GM18951 (cell line): ENCODE measurements at regions not wholly inside any gene's neighbourhood (a gene's known extent, or its start where the extent isn't known, plus 50 kb on each side); places are given as distances from the start of the nearest gene placed in this dataset.

ENCODE experiments used
- POLR2A ChIP-seq: IDR thresholded peaks from 4 replicates; pipeline ENCODE4 v1.6.1; 2011; ENCODE audit warnings: mild to moderate bottlenecking; ENCODE audit not compliant: insufficient read length, insufficient read depth; ENCODE audit errors: extremely low read depth
- in situ Hi-C: fragments of 300-500 bp; cut with MboI; formaldehyde crosslinking; loops from one replicate; pipeline ENCODE4 v1.12.0; 2022; ENCODE audit warnings: low sequenced_read_pairs, mixed read lengths, inconsistent platforms; ENCODE audit not compliant: unreplicated experiment

DNA sequence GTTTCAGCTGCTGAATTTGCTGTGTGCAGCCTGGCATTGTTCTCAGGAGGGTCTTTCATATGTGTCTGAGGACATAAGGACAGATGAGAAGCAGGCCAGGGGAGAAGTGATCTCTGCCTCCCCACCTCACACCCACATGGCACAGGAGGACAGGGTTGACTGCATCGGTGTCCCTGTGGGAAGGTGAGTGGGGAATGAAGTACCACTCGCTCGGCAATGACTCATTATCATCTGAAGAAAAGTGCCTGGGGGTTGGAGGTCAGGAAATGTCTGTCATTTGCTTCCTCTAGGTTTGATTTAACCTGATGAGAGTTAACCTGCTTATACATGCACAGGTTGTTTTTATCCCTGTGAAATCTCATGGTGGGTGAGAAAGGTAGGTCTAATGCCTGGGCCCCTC lies 195.0 kb downstream of the GADD45G start:
- TF ChIP-seq POLR2A, result no peak
- in situ Hi-C loops, result no loop called here

DNA sequence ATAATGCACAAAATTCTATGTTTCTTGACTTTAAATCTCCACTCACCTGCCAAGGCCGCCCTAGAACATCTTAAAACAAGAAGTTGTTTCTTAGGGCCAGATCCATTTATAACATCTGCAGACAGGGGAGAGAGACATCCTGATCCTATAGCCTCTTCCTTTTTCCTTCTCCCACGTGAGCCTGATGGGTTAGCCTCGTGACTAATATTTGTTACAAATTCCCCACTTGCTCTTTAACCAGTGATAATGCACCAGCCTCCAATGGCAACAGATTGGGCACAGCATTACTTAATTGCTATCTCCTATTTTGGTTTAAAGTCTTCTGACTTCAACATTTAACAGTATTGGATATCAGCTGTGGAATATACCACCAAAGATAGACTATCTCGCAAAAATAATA lies 196.5 kb downstream of the GADD45G start:
- in situ Hi-C loops, result no loop called here
- TF ChIP-seq POLR2A, result no peak

DNA sequence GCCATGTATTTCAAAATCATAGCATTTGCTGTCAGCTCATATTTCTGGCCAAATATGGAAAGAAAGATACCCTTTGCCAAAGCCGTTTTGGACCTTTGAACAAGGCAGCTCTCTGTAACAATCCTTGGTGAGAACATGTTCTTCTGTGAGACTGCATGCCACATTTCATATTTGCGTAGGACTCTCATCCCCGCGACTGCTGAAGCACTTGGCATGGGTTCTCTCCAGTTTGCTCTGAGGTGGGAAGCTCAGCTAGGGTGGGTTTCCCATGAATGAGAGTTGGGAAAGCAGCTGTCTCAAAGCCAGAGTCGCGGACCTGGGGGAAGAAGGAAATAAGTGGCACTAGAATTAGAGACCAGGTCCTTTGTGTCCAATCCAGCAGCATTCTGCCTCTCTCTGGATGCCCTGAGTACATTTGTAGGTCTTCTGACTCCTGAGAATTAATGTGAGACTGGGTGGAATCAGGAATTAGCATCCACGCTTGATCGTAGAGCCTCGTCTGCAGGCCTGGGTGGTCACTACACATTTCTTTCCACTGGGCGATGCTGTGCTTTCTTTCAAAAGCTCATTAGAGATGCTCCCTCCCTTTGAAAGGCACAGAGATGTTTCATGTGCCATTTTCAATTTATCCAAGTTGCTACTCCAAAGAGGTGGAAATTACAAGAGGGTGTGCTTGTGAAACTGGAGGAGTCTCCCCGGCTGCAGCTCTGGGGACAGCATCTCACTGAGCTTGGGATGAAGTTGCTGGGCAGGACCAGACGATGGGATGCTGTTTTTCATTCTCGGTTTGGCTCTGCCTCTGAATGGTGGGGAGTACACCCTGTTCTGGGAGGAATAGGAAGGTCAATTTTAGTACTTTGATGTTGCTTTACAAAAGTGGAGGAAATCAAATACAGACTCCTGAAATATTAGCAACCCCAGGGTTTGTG lies 197.2 kb downstream of the GADD45G start:
- in situ Hi-C loops, result no loop called here
- no peak for TF ChIP-seq POLR2A

DNA sequence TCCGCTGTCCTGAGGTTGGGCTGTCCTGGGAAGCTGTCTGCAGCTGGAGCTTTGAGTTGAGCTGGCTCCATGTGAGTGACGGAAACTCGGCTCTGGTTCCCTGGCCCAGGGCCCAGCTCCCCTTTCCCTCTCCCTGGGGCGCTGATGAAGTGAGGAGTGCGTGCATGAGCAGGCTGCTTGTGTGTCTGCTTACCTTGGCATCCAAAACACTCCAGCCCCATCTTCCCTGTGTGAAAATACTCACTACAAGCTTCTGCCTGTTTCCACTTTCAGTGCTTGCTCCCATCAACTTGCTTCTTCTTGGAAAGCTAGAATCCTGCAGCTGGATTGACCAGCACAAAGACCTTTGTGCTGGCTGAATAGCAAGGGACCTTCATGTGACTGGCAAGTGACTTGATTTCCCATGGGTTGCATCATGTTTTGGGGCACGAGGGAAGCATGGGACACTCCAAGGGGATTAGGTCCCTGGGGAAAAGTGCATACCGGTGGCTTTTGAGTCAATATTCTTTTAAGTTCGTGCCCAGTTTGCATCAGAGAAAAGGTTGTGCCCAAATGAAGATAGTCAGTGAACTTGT lies 198.1 kb downstream of the GADD45G start:
- TF ChIP-seq POLR2A, result no peak
- in situ Hi-C loops, result no loop called here

DNA sequence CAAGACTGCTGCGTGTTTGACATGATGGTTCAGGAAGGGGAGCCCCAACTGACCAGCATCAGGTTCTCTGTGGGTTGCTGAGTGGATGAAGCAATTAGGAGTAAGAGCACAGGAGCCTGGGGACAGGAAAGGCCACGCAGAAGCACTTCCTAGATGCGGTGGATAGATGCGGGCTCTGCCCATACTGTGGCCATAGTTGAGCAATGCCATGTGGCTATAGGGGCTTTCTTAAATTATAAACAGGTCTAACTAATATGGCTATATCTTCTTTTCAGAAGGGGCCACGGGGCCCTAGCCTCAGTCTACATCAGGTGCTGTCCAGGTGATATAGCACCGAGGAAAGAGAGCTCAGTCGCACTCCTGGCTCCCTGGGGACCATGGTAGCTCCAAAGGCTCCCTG lies 198.6 kb downstream of the GADD45G start:
- in situ Hi-C loops, result no loop called here
- TF ChIP-seq POLR2A, result no peak

DNA sequence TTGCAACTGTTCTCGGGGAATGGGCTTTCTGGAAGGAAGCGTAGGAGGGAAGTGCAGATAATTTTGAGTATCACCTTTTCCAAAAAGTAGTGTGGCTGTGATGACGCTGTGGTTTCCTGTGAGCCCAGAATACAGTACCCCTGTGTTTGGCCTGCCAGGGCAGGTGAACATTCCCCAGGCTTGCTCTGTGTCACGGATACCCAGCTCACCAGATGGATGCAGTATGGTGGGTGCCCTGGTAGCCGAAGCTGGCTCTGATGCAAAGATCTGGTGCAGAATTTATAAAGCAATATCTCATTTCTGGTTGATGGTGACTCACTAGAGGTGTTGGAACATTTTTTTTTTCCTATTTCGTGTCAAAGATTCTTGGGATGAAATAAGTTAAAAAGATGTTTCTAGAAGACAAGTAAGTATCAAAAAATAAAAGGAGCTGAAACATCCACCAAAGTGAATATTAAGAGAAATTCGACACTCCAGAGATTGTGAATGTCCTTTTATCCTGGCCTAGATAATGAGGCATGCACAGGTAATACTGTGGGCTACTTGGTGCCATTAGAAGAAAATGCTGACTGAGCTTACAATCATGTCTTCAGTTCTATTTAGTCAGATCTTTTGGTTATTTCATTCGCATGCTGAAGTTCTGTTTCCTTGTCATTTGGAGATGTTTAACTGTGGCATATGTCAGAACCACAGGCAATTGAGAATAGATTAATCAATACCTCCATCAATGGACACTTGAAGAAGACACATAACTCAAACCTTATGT lies 200.1 kb downstream of the GADD45G start:
- in situ Hi-C loops, result no loop called here

DNA sequence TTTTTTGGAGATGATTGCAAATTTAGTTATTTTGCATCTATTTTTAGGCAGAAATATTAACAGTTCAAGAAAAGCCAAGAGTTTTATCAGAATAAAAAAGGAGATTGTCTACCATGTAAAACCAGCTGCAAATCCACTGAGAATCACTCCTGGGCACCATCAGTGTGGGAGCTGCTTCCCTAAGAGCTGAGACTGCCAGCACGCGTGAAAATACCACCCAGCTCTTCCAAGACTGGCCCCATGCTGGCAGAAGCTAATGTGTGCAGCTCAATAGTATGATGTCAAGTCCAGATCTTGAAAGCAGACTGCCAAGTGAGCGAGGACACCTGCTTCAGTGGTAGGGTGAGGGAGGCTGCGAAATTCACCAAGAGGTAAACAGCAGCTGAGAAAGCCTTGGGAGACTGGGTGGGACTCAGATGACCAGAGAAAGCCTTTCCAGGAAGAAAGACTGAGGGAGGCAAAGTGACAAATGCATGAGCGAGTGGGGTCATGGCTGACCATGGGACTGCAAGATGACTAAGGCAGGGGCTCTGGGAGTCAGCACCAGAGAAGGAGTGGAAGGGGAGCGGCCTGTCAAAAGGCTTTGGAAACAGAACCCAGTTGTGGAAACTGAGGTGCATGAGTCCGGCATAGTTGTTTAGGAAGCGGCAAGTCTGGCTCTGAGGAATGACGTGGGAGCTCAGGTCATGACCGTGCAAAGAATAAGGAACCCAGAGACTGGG lies 200.9 kb downstream of the GADD45G start:
- TF ChIP-seq POLR2A, result no peak

More for the DNA sequence above, 200.1 kb downstream of the GADD45G start:
- no peak for TF ChIP-seq POLR2A

DNA sequence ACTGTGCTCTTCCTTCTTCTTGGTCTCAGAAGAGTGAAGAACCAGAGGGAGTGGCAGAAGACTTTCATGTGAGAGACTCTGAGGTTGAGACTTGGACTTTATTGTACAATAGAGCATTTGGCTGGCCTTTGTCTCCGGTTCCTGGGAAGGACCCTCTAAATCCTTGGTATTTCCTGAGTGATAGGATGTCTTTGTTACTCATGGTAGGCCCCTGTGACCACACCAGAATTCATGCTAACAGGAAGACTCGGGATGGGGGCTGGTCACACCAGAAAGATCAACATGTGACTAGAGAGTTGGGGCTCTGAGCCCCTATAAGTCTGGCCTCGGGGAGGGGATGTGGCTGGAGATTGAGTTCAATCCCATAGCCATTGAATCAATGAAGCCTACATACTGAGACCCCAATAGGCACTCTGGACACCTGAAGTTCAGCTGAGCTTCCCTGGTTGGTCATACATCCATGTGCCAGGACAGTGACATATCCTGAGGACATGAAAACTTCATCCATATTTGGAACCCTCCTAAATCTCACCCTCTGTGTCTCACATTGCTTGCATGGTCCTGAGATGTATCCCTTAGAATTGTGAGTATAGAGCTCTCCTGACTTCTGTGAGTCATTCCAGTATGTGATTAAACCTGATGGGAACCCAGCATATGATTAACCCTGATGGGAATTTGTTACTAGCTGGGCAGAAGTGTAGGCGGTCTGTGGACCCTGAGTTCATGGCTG lies 201.7 kb downstream of the GADD45G start:
- in situ Hi-C loops, result no loop called here
- no peak for TF ChIP-seq POLR2A

More for the DNA sequence above, 200.9 kb downstream of the GADD45G start:
- in situ Hi-C loops, result no loop called here

DNA sequence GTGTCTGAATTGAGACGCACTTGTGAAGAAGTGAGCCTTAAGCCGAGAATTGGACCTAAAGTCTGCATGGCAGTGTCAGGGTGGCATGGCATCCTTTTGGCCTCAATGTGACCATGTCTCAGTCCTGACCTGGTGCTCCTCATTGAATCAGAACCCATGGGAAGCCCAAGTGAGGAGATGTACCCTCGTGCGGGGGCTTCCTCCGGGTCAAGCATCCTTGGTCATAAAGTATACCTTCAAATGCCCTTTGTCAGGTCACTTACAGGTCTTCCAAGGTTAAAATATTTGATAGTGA lies 202.2 kb downstream of the GADD45G start:
- TF ChIP-seq POLR2A, result no peak
- in situ Hi-C loops, result no loop called here

DNA sequence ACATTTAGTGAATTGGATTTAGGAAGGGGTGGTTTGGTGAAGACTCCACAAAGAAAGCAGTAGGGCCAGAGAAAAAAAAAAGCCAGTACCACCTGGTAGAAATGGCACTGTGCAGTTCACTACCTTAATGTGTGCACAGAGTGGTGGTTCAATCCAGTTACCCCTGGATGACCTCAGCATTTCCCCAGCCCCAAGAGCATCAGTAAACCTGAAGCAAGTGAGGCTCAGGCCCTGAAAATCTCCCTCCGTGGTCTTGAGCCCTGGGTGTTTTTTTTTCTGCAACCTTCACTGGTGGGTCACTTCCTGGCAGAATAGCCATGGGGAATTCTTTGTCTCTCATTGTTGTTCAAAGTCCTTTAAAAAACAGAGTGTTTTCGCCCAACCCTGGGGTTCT lies 202.9 kb downstream of the GADD45G start:
- in situ Hi-C loops, result no loop called here
- TF ChIP-seq POLR2A, result no peak

DNA sequence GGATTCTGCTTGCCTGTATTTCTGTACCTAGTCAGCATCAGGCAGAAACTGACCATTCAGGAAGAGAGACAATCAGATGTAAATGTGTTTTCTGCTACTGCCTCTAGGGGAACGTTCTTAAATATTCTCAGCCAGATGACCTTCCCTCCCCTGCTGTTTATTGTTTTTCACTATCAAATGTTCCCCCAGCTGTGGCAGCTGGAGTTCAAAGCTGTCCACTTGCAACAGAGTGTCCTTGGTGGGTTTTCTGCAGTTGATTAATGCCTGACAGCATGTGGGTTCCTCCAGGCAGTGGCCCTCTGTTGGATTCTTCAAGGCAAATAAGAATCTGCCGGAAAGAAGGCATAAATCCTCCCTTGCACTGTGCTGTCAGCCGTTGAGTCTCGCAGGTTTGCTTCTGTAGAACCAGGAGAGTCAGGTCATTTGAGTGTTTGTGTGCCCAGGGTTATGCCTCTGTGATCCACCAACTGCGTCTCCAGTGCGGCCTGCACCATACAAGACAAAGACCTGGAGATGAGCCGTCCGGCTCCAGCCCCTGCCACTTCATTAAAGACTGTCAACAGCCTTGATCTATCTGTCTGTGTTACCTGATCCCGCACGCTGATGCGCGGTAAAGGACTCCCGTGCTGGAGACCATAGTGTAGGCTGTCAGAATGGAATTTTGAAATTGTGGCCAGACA lies 203.4 kb downstream of the GADD45G start:
- in situ Hi-C loops, result no loop called here
- TF ChIP-seq POLR2A, result no peak

DNA sequence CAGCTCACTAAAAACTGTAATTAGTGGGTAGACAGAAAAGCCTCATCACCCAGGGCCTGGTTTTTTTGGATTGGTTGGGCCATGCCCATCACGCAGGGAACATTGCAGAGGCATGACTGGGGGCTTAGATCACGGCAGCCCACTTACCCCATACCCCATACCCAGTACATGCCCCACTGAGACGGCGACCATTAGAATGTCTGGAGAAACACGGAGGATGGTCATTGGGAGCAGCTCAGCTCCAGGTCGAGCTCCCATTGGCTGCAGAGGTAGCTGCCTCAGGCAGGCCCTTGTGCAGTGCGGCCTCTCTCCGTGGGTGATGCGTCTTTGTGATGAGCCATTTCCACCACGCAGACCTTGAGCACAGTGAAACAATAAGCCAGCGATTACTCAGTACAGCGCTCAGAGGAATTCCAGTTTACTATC lies 204.0 kb downstream of the GADD45G start:
- no peak for TF ChIP-seq POLR2A
- in situ Hi-C loops, result no loop called here
